ENCODE measurements at regions not wholly inside any gene's neighbourhood (a gene's known extent, or its start where the extent isn't known, plus 50 kb on each side); places are given as distances from the start of the nearest gene placed in this dataset.

- Histone ChIP-seq H3K9me3 (ENCODE audit: insufficient read depth, low read length) (no peaks in the 10 kb centered on the region), H3K36me3 (ENCODE audit: insufficient read depth, insufficient read length, low read length) (no peaks in the 10 kb centered on the region), H3K9ac (ENCODE audit: insufficient read length, low read depth) (no peak overlapping the region), H3K27me3 (ENCODE audit: insufficient read depth, insufficient read length) (no peaks in the 10 kb centered on the region), H3K4me1 (ENCODE audit: insufficient read depth, insufficient read length) (no peaks in the 10 kb centered on the region), H3K4me3 (ENCODE audit: insufficient read length, low read depth) (no peak overlapping the region)
- no peak for TF ChIP-seq YY1 (IDR thresholded peaks at IDR 0.05; ENCODE audit: insufficient read depth, insufficient read length)
- no peak for TF ChIP-seq SUZ12 (IDR thresholded peaks at IDR 0.05; ENCODE audit: extremely low read depth, insufficient read depth, insufficient read length)
- TF ChIP-seq ZNF274 (IDR thresholded peaks at IDR 0.05; ENCODE audit: low read depth, low read length), result no peak
- DNase-seq (ENCODE audit: low read depth, low spot score), result no peak
Measured at GRCh38 chr7:91814189-91814588, 66.3 kb downstream of the MTERF1 start.
